Activated T-cell treated with anti-CD3 and anti-CD28 coated beads for 24 hours (primary cell): ENCODE measurements at regions not wholly inside any gene's neighbourhood (a gene's known extent, or its start where the extent isn't known, plus 50 kb on each side); places are given as distances from the start of the nearest gene placed in this dataset.
"Not testable (repeated sequence)": the region's sequence is repeated elsewhere in the genome, so short reads cannot be mapped to it uniquely, and the experiment has no call there.

ENCODE experiments used
- DNase-seq: peaks from one replicate; pipeline ENCODE4 v3.0.0-alpha.2; 2020; ENCODE audit warnings: low read depth

DNA sequence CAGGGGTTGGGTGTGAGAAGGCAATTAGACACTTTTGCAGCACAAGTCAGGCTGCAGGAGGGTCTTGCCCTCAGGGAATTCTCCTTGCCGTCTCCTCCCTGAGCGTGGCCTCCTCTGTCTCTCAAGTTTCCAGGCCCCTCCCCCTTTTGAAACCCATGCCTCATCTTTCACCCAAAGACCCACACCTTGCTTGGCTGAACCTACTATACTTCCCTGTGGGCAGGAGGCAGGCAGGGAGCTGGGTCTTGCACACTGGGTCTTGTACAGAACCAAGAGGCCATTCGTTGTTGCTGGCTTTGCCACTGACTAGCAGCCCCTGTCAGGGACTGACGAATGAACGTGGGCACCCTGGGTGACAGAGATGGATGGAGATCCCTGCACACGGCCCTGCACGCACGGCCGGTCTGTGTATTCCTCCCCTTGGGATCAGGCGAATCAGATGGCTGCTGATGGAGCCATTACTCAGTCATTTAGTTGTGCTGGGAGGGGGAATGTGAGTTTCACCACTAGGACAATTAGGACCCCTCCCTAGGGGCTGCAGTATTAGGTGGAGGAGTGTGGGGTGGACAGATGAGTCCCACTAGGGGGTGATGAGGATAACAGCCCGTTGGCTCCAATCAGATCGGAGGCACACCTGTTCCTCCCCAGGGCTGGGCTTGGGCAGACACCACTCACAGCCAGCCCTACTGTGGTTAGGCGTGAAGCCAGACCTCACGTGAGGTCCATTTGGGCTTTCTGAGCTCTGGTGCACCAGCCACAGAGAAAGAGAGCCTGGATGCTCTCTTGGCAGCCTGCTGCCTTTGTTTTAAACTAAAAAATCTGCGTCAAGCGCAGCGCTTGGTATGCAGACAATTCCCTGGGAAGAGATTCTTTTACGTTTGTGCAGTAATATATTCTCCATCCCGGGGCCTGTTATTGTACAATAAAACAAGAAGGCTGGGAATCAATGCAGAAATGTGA, 167.7 kb upstream of the WSCD1 start:
- no peak for DNase-seq

DNA sequence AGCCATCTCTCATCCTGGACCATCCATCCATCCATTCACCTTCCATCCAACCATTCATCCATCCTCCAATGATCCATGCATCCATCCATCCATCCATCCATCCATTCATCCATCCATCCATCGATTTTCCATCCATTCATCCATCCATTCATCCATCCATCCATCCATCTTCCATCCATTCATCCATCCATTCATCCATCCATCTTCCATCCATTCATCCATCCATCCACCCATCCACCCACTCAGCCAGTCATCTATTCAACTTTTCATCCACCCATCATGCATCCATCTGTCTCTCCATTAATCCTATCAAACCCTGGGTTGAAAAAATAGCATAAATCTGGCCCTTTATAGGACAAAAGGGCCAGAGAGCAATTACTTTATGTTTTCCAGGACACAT, 158.3 kb upstream of the WSCD1 start:
- DNase-seq = no peak

- DNase-seq = no peak
Observed at GRCh38 chr17:5913032-5913531, 157.1 kb upstream of the WSCD1 start.

DNA sequence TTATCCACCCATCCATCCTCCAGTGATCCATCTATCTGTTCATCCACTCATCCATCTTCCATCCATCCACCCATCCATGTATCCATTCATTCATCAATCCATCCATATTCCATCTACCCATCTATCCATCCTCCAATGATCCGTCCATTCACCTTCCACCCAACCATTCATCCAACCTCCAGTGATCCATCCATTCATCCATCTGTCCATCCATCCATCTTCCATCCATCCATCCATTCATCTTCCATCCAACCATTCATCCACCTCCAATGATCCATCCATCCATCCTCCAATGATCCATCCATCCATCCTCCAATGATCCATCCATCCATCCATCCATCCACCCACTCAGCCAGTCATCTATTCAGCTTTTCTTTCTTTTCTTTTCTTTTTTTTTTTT, 156.5 kb upstream of the WSCD1 start:
- no peak for DNase-seq

DNA sequence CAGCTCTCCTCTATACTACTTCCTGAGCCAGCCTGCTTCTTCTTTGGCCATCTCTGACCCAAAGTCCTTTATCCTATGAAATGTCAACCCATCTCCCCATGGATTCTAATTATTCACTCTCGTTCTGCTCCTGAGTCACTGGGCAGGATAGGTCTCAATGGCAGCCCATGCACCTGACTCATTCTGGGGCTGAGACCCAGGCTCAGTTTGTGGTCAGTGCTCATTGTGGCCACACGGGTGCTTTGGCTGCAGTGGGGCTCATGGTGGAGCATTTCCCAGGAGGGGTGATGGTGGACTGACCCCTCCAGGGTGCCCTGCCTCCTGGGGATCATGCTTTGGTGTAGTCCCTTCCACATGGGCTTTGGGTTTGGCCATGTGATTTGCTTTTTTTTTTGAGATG, 154.8 kb upstream of the WSCD1 start:
- DNase-seq = no peak

- no peak for DNase-seq
Observed at GRCh38 chr17:5919089-5919488, 151.1 kb upstream of the WSCD1 start.

DNA sequence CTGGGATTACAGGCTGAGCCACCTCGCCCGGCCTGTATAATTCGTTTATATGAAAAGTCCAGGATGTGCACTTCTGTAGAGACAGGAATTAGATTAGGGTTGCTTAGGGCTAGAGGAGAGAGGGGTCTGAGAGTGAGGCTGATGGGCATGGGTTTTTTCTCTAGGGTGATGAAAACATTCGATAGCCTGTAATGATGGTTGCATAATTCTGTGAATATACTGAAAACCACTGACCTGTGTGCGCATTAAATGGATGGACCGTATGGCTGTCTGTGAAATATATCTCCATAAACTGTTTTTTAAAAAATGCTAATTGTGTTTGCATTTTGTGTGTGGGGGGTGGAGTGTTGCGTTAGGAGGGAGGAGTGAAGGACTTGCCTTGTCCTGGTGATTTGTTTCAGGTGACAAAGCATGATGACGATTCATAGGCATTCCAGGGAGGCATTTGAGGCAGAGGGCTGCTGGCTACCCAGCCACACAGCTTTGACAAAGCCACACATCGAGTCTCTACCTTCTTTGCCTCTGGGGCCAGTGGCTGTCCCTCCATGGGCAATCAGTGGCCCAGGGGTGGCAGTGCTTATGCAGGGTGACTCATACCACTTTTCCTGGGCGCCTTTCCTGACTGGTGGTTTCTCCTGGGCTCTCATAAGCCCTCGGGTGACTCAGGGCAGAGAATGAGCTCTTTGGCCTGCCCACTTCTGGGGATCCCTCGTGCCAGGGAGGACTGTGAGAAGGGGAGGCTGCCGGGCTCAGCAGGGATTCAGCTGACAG, 148.5 kb upstream of the WSCD1 start:
- no peak for DNase-seq

DNA sequence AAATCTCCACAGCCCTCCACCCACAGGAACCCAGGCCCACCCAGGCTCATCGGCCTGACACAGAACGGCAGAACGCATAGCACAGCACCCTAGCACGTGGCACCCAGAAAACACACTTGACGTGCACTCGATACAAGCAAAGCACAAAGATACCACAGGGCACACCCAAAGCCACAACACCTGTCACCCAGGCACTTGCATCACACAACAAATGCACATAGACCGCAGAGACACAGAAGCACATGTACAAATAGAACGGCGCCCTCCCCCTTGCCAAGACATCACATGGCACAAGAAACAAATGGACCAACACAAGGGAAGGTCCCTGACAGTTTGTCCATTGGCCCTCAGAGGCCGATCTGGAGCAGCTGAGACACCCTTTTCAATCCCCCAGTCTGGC, 147.7 kb upstream of the WSCD1 start:
- no peak for DNase-seq

GRCh38 chr17:5929721-5930120, 140.5 kb upstream of the WSCD1 start:
- DNase-seq = no peak

- not testable (repeated sequence) for DNase-seq
Observed at GRCh38 chr17:5930555-5930954, 139.6 kb upstream of the WSCD1 start.

DNA sequence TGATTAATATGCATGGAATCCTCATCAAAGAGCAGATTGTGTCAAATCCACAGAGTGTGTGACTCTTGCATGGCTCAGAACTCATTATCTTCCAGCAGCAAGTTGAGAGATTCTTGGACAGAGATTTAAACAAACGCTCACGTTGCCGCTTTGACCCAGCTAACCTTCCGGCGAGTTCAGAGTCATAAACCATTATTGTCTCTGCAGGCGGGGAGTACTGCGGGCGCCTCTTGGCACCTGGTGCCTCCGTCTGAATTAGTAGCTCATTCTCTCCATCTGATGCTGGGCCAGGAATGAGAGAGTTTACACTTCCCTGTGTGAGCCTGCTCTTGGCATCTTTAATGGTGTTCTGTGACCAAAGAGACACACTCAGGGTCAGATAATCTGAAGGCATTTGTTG, 138.6 kb upstream of the WSCD1 start:
- DNase-seq = no peak

- DNase-seq = no peak
Observed at GRCh38 chr17:5933430-5933829, 136.7 kb upstream of the WSCD1 start.

DNA sequence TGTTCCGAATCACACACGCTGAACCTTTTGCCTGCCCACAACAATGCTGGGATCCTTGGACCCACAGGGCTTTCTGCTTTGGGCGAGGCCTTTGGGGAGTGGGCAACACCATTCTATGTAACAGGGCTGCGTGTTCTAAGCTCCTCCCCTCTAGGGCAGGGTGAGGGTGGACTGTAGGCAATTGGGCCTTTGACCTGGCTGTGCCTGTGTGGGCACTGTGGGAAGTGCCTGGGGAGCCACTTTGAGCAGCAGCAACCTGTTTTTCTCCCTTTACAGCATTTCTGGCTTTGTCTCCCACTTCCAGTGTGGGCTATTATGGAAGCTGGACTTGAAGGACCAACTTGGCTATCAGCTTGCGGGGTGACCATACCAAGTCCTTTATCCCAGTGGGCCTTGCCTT, 128.9 kb upstream of the WSCD1 start:
- no peak for DNase-seq

DNA sequence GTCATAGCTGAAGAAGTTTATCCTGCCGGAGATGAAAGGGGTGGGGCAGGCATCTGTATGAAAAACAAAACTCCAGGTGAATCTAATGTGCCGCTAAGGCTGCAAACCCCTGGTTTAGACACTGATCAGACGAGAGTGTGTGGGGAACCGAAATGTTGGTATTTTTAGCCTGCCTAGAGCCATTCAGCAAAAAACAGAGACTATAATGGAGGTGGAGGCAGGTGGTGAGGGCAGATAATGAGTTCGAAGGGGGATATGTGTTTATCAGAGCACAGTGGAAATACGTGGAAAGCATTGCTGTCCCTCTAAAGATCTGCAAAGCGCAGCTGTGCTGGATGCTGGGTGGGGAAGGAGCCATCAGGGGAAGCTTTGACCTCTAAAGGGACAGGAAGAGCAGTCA, 127.5 kb upstream of the WSCD1 start:
- DNase-seq = no peak

DNA sequence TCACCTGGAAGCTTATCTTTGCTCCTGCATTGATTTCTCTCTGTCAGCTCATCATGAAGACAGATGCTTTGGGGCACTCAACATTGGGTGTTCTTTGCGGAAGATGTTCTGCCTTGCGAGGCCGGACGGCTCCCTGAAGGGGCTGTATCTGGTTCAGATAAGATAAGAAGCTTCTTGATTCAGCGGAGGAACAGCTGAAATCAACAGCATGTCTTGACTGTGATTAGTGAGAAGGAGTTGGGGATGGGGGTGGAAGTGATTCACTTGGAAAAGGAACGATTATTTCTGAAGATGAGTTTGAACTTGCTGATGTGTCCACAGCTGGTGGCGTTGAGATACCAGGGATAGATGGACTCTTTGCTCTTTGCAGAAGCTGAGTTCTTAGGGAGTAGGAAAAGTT, 126.9 kb upstream of the WSCD1 start:
- DNase-seq = no peak

DNA sequence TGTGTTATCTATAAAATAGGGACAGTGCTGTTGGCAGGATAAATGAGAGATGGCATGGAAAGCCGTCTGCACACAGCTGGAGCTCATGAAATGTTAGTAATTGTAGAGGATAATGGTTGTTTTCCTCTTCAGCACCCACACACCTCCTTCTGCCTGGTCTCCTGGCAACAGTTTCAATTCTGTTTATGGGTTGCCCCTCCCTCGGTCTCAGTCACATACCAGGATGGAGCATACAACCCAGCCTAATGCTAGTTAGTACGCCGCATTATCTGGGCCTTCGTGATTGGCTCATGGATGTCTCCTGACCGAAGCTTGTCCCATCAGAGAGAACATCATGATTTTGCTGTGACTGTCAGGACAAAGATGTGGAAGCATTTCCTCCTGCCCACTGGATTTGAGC, 126.2 kb upstream of the WSCD1 start:
- no peak for DNase-seq

DNA sequence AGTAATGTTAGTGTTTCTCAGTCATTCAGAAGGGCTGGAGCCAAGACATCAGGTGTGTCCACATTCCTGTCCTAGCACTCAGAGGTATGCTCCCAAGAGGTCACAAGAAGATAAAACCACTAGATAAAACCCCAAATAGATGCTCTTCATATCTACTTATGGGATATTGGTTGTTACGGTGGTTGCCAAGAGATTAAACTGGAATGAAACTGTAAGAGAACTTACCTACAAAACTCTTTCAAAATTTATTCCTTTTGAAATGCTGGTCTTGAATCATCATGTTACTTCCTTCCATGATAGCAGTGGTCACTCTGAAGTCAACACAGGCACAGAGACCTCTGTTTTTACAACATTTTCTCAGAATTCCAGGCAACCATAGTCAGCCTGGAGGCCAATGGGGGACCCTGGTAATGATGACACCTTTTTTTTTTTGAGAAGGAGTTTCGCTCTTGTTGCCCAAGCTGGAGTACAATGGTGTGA, 122.4 kb upstream of the WSCD1 start:
- DNase-seq = no peak

- DNase-seq = no peak
Observed at GRCh38 chr17:5948811-5949210, 121.4 kb upstream of the WSCD1 start.

DNA sequence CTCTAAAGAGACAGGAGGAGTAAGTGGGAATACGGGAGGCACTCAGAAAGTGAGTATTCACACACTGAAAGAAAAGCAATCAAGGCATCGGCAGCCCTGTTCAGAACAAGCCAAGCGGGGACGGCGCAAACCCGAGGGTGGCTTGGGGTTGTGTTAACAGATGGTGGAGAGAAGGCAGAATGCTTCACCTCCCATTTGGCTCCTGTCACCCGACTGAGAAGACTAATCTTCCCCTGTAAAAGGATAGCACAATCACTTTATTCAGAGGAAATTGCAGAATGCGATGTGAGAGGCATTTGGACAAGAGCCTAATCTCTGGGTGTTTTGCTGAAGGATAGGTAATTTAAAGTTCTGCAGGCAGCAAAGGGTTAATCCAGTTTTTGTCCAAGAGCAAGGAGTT, 119.3 kb upstream of the WSCD1 start:
- no peak for DNase-seq

DNA sequence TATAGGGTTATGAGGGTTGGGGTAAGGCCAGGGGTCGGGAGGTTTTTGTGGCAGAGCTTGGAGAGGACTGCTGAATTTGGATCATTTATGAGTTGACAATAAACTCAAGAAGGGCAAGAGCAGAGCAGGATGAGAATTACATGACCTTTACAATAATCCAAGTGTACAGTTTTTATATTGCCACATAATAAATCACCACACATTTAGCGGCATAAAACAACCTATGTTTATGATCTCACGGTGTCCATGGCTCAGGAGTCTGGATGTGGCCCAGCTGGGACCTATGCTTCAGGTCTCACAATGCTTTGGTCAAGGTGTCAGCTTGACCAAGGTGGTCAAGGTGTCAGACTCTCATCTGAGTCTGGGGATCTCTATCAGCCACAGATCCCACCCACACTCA, 118.3 kb upstream of the WSCD1 start:
- no peak for DNase-seq

GRCh38 chr17:5952518-5952917, 117.7 kb upstream of the WSCD1 start:
- DNase-seq = no peak

DNA sequence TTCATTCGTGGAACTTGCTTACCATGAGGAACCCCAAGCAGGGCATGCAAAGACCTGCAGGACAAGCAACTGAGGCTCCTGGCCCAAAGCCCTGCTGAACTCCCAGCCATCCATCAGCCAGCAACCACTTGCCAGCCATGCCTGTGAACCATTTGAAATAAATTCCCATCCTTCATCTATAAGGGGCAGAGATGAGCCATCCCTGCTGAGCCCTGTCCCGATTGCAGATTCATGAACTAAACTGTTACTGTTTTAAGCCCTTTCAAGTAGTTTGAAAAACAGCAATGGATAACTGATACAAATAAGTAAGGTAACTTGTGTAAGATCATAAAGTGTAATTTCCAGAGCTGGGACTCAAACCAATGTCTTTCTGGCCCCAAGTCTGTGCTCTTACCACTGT, 114.4 kb upstream of the WSCD1 start:
- DNase-seq = no peak

DNA sequence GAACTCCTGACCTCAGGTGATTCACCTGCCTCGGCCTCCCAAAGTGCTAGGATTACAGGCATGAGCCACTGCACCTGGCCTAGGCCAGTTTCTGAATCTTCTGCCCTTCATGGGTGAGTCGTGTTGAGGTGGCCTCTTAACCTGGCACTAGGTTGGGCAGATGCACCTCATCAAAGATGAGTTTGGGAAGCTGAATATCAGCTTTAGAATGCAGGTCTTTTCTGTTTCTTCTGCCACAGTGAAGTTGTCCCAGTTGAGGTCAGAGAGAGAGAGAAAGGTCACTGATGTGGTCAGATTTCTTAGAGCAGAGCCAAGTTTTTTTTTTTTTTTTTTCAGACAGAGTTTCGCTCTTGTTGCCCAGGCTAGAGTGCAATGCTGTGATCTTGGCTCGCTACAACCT, 111.3 kb upstream of the WSCD1 start:
- no peak for DNase-seq
